NCI-H1105 (cell line): ENCODE measurements at regions not wholly inside any gene's neighbourhood (a gene's known extent, or its start where the extent isn't known, plus 50 kb on each side); places are given as distances from the start of the nearest gene placed in this dataset.
A peak's percentile ranks its signal among the peaks of the same experiment; 100 is the strongest.
"Not testable (repeated sequence)": the region's sequence is repeated elsewhere in the genome, so short reads cannot be mapped to it uniquely, and the experiment has no call there.

ENCODE experiments used
- DNase-seq: peaks from one replicate; lab custom pipeline; 2025; lab: John Stamatoyannopoulos, UW

- DNase-seq, result no peak
Observed at GRCh38 chr14:22491683-22492621, 97.1 kb downstream of the DAD1 start.

GRCh38 chr14:22491053-22491452 lies 98.0 kb downstream of the DAD1 start:
- DNase-seq, result not testable (repeated sequence)

GRCh38 chr14:22489957-22490950 lies 98.8 kb downstream of the DAD1 start:
- DNase-seq, result no peak

- no peak for DNase-seq
Observed at GRCh38 chr14:22489244-22489545, 99.8 kb downstream of the DAD1 start.

- DNase-seq, result no peak
Observed at GRCh38 chr14:22488522-22489243, 100.3 kb downstream of the DAD1 start.

- DNase-seq, result no peak
Observed at GRCh38 chr14:22487941-22488340, 101.1 kb downstream of the DAD1 start.

GRCh38 chr14:22487401-22487800 lies 101.6 kb downstream of the DAD1 start:
- no peak for DNase-seq

- DNase-seq, result no peak
Observed at GRCh38 chr14:22486675-22487074, 102.3 kb downstream of the DAD1 start.

GRCh38 chr14:22485649-22486048 lies 103.4 kb downstream of the DAD1 start:
- no peak for DNase-seq

- DNase-seq, result no peak
Observed at GRCh38 chr14:22485178-22485577, 103.8 kb downstream of the DAD1 start.

GRCh38 chr14:22484632-22485031 lies 104.4 kb downstream of the DAD1 start:
- DNase-seq, result no peak

GRCh38 chr14:22483863-22484593 lies 105.0 kb downstream of the DAD1 start:
- no peak for DNase-seq

GRCh38 chr14:22482782-22483553 lies 106.1 kb downstream of the DAD1 start:
- no peak for DNase-seq

GRCh38 chr14:22482085-22482694 lies 106.8 kb downstream of the DAD1 start:
- DNase-seq, result no peak

GRCh38 chr14:22481546-22481945 lies 107.5 kb downstream of the DAD1 start:
- no peak for DNase-seq

- DNase-seq, result no peak
Observed at GRCh38 chr14:22479776-22480464, 109.1 kb downstream of the DAD1 start.

- DNase-seq, result no peak
Observed at GRCh38 chr14:22479132-22479531, 109.9 kb downstream of the DAD1 start.

- DNase-seq, result peak; percentile 42
Observed at GRCh38 chr14:22478670-22479069, 110.4 kb downstream of the DAD1 start.

- DNase-seq, result no peak
Observed at GRCh38 chr14:22478247-22478646, 110.8 kb downstream of the DAD1 start.
